C4-2B (cell line): ENCODE measurements at regions not wholly inside any gene's neighbourhood (a gene's known extent, or its start where the extent isn't known, plus 50 kb on each side); places are given as distances from the start of the nearest gene placed in this dataset.
"Not testable (repeated sequence)": the region's sequence is repeated elsewhere in the genome, so short reads cannot be mapped to it uniquely, and the experiment has no call there.

Source experiments
- H3K27ac ChIP-seq: fragments of 450-650 bp; 2 replicates; pipeline ENCODE4 v1.5.1; 2017
- ZFX ChIP-seq: fragments of 450-650 bp; IDR thresholded peaks from 2 replicates; pipeline ENCODE4 v1.6.1; 2017
- TF ChIP-seq, protein P1 (sequence below): fragments of 450-650 bp; conservative IDR thresholded peaks from 2 replicates; pipeline ENCODE4 v1.5.1; 2017; ENCODE audit warnings: mild to moderate bottlenecking

DNA sequence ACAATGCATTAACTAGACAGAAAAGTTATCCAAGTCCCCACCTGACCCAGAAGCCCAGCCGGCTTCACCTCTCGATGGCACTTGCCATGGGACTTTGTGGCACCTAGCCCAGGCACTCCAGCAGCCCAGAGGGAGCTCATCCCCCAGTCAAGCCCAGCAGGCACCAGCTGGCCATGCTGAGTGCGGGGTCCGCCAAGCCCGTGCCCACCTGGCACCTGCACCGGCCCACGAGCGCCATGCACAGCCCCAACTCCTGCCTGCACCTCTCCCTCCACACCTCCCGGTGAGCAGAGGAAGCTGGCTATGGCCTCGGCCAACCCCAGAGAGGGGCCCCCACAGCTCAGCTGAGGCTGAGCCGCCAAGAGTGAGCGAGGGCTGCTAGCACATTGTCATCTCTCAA is 1759.1 kb downstream of the OLFM4 start:
- TF ChIP-seq, protein P1, sequence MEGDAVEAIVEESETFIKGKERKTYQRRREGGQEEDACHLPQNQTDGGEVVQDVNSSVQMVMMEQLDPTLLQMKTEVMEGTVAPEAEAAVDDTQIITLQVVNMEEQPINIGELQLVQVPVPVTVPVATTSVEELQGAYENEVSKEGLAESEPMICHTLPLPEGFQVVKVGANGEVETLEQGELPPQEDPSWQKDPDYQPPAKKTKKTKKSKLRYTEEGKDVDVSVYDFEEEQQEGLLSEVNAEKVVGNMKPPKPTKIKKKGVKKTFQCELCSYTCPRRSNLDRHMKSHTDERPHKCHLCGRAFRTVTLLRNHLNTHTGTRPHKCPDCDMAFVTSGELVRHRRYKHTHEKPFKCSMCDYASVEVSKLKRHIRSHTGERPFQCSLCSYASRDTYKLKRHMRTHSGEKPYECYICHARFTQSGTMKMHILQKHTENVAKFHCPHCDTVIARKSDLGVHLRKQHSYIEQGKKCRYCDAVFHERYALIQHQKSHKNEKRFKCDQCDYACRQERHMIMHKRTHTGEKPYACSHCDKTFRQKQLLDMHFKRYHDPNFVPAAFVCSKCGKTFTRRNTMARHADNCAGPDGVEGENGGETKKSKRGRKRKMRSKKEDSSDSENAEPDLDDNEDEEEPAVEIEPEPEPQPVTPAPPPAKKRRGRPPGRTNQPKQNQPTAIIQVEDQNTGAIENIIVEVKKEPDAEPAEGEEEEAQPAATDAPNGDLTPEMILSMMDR, result no peak
- TF ChIP-seq ZFX, result no peak

DNA sequence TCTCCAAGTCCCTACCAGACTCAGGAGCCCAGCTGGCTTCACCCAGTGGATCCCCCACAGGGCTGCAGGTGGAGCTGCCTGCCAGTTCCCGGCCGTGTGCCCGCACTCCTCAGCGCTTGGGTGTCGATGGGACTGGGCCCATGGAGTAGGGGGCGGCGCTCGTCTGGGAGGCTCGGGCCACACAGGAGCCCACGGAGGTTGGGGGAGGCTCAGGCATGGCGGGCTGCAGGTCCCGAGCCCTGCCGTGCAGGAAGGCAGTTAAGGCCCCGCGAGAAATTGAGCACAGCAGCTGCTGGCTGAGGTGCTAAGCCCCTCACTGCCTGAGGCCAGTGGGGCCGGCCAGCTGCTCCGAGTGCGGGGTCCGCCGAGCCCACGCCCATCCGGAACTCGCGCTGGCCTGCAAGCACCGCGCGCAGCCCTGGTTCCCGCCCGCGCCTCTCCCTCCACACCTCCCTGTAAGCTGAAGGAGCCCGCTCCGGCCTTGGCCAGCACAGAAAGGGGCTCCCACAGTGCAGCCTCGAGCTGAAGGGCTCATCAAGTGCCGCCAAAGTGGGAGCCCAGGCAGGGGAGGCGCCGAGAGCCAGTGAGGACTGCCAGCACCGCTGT is 1771.1 kb downstream of the OLFM4 start:
- H3K27ac ChIP-seq, result no peak overlapping the region
- TF ChIP-seq, protein P1, result no peak
- no peak for TF ChIP-seq ZFX

More for the DNA sequence above, 1759.1 kb downstream of the OLFM4 start:
- H3K27ac ChIP-seq, result no peak overlapping the region

- TF ChIP-seq, protein P1, result no peak
- no peak for TF ChIP-seq ZFX
- H3K27ac ChIP-seq, result no peak overlapping the region
These were observed 1773.6 kb downstream of the OLFM4 start for GRCh38 chr13:54802226-54802625.

- no peak for TF ChIP-seq ZFX
- TF ChIP-seq, protein P1, result no peak
- no peak overlapping the region for H3K27ac ChIP-seq
These were observed 1777.1 kb downstream of the OLFM4 start for GRCh38 chr13:54805743-54806142.

GRCh38 chr13:54821938-54822470 is 1793.4 kb downstream of the OLFM4 start:
- H3K27ac ChIP-seq, result not testable (repeated sequence)

GRCh38 chr13:54829391-54830068 is 1800.9 kb downstream of the OLFM4 start:
- H3K27ac ChIP-seq, result not testable (repeated sequence)

DNA sequence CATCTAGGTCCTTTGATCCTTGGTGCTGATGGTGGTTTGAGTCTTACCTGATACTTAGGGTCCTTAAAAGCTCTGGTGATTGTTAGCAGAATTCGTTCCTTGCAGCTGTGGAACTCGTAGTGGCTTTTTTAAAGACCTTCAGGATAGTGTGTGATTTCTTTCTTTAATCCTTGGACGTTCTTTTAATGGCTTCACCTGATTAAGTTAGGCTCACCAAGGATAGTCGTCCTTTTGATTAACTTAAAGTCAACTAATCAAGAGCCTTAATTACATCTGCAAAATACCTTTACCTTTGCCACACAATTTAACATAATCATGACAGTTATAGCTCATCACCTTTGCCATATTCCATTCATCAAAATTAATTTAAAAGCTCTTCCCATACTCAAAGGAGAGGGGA is 1807.7 kb downstream of the OLFM4 start:
- TF ChIP-seq ZFX, result no peak
- TF ChIP-seq, protein P1, result no peak
- no peak overlapping the region for H3K27ac ChIP-seq

GRCh38 chr13:54841682-54842081 is 1813.1 kb downstream of the OLFM4 start:
- TF ChIP-seq, protein P1, result no peak
- TF ChIP-seq ZFX, result no peak
- H3K27ac ChIP-seq, result no peak overlapping the region
